Omental fat pad (tissue), 3 donors: ENCODE measurements at regions not wholly inside any gene's neighbourhood (a gene's known extent, or its start where the extent isn't known, plus 50 kb on each side); places are given as distances from the start of the nearest gene placed in this dataset.

Source experiments
- ATAC-seq: fragments of 150-250 bp; one replicate; pipeline ENCODE4 v1.9.1; 2016; ENCODE audit warnings: mild to moderate bottlenecking, moderate library complexity; ENCODE audit not compliant: low FRiP score
- DNase-seq: peaks from one replicate; pipeline ENCODE4 v3.0.0-alpha.2; 2019; ENCODE audit warnings: low spot score
- TF ChIP-seq, protein P1 (sequence below), 3 donors: fragments of 450-650 bp; IDR thresholded peaks; one replicate each; pipeline ENCODE4 v1.5.1; 2016 to 2017; ENCODE audit warnings: antibody characterized with exemption in 3 of 3, mild to moderate bottlenecking in 3 of 3, moderate library complexity in 2 of 3

GRCh38 chrX:12002876-12003275 is 135.4 kb upstream of the FRMPD4 start:
- no peak for ATAC-seq
- TF ChIP-seq, protein P1, sequence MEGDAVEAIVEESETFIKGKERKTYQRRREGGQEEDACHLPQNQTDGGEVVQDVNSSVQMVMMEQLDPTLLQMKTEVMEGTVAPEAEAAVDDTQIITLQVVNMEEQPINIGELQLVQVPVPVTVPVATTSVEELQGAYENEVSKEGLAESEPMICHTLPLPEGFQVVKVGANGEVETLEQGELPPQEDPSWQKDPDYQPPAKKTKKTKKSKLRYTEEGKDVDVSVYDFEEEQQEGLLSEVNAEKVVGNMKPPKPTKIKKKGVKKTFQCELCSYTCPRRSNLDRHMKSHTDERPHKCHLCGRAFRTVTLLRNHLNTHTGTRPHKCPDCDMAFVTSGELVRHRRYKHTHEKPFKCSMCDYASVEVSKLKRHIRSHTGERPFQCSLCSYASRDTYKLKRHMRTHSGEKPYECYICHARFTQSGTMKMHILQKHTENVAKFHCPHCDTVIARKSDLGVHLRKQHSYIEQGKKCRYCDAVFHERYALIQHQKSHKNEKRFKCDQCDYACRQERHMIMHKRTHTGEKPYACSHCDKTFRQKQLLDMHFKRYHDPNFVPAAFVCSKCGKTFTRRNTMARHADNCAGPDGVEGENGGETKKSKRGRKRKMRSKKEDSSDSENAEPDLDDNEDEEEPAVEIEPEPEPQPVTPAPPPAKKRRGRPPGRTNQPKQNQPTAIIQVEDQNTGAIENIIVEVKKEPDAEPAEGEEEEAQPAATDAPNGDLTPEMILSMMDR (IDR thresholded peaks at IDR 0.05): no peak
- no peak for DNase-seq

GRCh38 chrX:12007881-12008280 is 130.4 kb upstream of the FRMPD4 start:
- TF ChIP-seq, protein P1 (IDR thresholded peaks at IDR 0.05): no peak
- no peak for DNase-seq
- peak; percentile 72 for ATAC-seq

- ATAC-seq: no peak
- TF ChIP-seq, protein P1 (IDR thresholded peaks at IDR 0.05): no peak
- DNase-seq: no peak
Observed at GRCh38 chrX:12010436-12010835, 127.8 kb upstream of the FRMPD4 start.

GRCh38 chrX:12011075-12011474 is 127.2 kb upstream of the FRMPD4 start:
- TF ChIP-seq, protein P1 (IDR thresholded peaks at IDR 0.05): no peak
- ATAC-seq: no peak

GRCh38 chrX:12013211-12013618 is 125.1 kb upstream of the FRMPD4 start:
- TF ChIP-seq, protein P1 (IDR thresholded peaks at IDR 0.05): no peak
- ATAC-seq (no peak), DNase-seq (no peak)

More at GRCh38 chrX:12011075-12011474, 127.2 kb upstream of the FRMPD4 start:
- no peak for DNase-seq

DNA sequence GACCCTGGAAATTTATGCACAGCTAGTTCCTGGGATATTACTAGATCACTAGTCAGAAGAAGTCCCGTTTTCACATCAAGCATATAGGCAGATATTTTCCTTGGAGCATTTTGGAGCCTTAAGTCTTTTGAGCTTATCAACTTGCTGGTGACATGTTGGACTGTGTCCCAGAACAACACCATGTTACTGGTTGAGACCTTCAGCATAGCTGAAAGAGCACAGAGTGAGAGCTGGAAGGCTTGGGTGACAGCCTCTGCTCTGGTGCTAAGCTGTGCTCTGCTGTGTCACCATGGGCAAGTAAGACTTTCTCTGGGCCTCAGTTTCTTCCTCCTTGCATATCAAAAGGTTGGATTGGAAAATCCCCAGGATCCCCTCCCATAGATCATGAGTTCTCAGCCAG is 116.6 kb upstream of the FRMPD4 start:
- no peak for DNase-seq
- TF ChIP-seq, protein P1 (IDR thresholded peaks at IDR 0.05): no peak
- ATAC-seq: no peak

- DNase-seq (no peak), ATAC-seq (no peak)
- TF ChIP-seq, protein P1 (IDR thresholded peaks at IDR 0.05): no peak
Observed at GRCh38 chrX:12026481-12026880, 111.8 kb upstream of the FRMPD4 start.
